GM12892 (cell line): ENCODE measurements at regions not wholly inside any gene's neighbourhood (a gene's known extent, or its start where the extent isn't known, plus 50 kb on each side); places are given as distances from the start of the nearest gene placed in this dataset.

ENCODE experiments used
- POLR2A ChIP-seq: IDR thresholded peaks from 2 replicates; pipeline ENCODE4 v1.6.1; 2011; ENCODE audit warnings: low read depth, low read length, control low read depth
- POLR2AphosphoS5 ChIP-seq: IDR thresholded peaks from 2 replicates; pipeline ENCODE4 v1.6.1; 2011; ENCODE audit warnings: low read depth, low read length, control low read depth

DNA sequence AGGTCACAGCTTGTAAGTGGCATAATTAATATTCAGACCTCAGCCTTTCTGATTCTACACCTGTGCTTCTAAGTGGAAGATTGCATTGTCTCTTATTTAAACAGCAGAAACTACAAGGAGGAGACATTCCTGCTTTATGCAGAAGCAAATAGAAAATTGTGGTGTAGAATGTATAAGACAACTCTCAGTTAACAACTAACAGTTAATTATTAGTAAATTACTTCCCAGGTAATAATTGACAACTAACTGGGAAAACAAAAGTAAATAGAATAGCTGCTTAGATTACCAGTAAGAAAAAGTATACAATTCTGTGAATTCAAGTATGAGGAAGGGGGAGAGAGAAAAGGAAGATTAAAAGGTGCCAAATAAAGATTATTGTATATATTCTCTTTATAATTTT lies 1210.5 kb upstream of the GYPC start:
- TF ChIP-seq POLR2A = no peak
- no peak for TF ChIP-seq POLR2AphosphoS5
